OCI-LY3 (cell line): ENCODE measurements at regions not wholly inside any gene's neighbourhood (a gene's known extent, or its start where the extent isn't known, plus 50 kb on each side); places are given as distances from the start of the nearest gene placed in this dataset.

Experiments used
- EZH2phosphoT487 ChIP-seq: fragments of 200-600 bp; shearing (Covaris generic); IDR thresholded peaks from 2 replicates; pipeline ENCODE4 v1.6.1; 2018; ENCODE audit warnings: antibody characterized with exemption, mixed run types, low read depth
- TF ChIP-seq, protein P1 (sequence below): fragments of 200-600, 300-600 bp; sonication (generic); IDR thresholded peaks from 2 replicates; pipeline ENCODE4 v1.5.1; 2014; ENCODE audit warnings: antibody characterized with exemption, low read length, low read depth

DNA sequence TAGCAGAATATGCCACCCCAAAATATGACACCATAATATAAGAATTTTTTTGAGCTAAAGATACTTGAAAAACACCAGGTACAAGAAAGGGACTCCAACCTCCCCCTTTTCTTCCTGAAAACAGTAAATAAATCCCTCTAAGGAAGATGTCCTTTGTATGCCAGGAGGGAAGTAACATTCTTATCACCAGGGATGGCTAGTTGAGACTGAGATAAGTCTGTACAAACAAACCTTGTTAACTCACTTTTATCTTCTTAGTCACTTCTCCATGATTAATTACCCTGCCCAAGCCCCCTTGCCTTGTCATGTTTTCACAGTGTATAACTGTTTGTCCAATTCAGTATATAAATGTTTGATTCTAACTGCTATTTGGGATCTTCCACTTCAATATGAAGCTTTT, 888.0 kb downstream of the PCDH18 start:
- TF ChIP-seq, protein P1, sequence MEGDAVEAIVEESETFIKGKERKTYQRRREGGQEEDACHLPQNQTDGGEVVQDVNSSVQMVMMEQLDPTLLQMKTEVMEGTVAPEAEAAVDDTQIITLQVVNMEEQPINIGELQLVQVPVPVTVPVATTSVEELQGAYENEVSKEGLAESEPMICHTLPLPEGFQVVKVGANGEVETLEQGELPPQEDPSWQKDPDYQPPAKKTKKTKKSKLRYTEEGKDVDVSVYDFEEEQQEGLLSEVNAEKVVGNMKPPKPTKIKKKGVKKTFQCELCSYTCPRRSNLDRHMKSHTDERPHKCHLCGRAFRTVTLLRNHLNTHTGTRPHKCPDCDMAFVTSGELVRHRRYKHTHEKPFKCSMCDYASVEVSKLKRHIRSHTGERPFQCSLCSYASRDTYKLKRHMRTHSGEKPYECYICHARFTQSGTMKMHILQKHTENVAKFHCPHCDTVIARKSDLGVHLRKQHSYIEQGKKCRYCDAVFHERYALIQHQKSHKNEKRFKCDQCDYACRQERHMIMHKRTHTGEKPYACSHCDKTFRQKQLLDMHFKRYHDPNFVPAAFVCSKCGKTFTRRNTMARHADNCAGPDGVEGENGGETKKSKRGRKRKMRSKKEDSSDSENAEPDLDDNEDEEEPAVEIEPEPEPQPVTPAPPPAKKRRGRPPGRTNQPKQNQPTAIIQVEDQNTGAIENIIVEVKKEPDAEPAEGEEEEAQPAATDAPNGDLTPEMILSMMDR = no peak
- TF ChIP-seq EZH2phosphoT487 = no peak
